ENCODE measurements at regions not wholly inside any gene's neighbourhood (a gene's known extent, or its start where the extent isn't known, plus 50 kb on each side); places are given as distances from the start of the nearest gene placed in this dataset.
"Not testable (repeated sequence)": the region's sequence is repeated elsewhere in the genome, so short reads cannot be mapped to it uniquely, and the experiment has no call there.

- not testable (repeated sequence) for DNase-seq (ENCODE audit: low read depth in 2 of 2)
Observed at GRCh38 chr7:81437160-81437559, 332.7 kb downstream of the HGF start.

GRCh38 chr7:81433692-81434331, 336.0 kb downstream of the HGF start:
- DNase-seq (ENCODE audit: low read depth in 2 of 2): no peak

GRCh38 chr7:81433206-81433605, 336.6 kb downstream of the HGF start:
- no peak for DNase-seq (ENCODE audit: low read depth in 2 of 2)

DNA sequence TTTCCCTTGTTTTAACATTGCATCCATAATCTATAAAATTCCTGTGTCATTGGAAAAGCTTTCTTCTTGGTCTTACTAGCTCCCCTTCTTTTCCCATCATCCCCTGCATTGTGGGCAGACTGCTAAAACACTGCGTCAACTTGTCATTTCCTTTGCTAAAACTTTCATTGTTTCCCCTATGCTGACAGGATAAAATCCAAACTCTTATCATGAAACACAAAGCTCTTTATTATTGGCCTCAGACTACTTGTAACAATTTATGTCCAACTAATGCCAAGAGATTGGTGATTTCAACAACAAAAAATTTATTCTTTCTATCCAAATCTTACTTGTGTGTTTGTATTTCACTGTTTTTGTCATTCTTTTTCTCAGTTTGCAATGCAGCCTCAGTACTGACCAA, 339.1 kb downstream of the HGF start:
- DNase-seq (ENCODE audit: low read depth in 2 of 2): peak; percentile 31 to 32

DNA sequence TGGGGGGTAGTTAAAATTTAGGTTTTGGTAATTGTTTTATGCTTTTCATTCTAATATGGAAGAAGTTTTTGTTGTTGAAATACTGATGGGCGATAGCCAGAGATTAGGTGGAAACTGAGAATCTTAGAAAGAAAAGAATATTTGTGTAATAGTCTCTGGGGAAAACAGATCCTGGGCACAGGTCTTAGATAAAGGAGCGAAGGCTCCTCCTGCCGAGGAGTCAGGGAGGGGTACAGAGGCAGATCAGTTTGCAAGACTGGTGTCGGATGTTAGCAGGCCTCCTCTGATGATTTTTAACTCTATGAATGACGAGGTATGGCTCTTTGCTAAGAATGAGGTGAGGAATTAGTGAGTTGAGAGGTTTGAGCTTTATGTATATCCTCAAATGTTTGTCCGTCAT, 339.7 kb downstream of the HGF start:
- no peak for DNase-seq (ENCODE audit: low read depth in 2 of 2)

DNA sequence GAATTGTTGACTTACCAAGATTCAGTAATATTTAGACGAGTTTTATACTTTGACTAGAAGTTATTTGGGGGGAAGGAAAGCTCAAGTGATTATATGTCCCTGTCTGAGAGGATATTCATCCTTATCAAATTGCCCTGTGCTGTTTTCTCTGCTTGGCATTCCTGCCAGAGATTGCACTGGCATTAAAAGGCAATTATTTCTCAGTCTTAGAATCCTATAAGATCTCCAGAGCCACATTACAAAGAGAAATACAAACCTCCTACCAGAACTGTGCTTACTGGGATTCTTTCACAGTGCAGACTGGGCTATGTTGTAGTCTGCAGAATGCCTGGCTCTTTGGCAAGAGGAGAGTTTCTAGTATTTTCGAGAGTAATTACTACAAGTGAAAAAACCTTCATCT, 342.4 kb downstream of the HGF start:
- no peak for DNase-seq (ENCODE audit: low read depth in 2 of 2)

- no peak for DNase-seq (ENCODE audit: low read depth in 2 of 2)
Observed at GRCh38 chr7:81420526-81421226, 349.2 kb downstream of the HGF start.

DNA sequence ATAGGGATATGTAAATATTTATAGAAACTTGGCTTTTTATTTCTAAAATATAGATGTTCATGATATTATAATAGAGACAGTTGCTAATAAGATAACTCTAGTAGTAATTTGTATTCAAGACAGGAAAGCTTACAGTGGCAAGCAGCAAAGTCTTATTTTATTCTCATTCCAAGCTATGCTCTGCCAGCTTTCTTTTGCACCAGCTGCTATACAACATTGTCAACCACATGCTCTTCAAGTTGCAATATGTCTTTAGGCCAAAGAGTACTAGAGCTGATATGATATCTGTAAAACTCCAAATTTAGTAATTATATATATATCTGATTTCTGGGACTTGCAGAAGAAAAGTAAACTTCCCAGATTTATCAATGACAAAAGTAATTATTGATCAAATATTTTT, 350.1 kb downstream of the HGF start:
- no peak for DNase-seq (ENCODE audit: low read depth in 2 of 2)

GRCh38 chr7:81416659-81417058, 353.2 kb downstream of the HGF start:
- no peak for DNase-seq (ENCODE audit: low read depth in 2 of 2)

DNA sequence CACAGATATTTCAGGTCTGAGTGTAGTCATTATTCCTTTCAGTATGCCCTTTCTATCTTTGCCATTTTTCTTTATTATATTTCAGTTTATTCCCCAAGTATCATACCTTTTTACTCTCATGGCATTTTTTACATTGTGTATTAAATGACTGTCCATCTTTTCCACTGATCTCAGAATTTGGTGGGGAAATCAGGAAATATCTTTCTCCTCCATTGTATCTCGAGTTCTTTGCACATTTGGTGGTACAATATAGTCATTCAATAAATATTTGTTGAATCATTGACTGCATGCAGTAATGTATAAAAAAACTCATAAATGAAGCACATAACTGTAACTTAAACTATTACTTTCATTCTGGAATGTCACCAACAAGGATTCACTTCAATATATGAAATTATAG, 354.7 kb downstream of the HGF start:
- DNase-seq (ENCODE audit: low read depth in 2 of 2): peak in 1 of 2 donors; percentile 43

- no peak for DNase-seq (ENCODE audit: low read depth in 2 of 2)
Observed at GRCh38 chr7:81414411-81414810, 355.4 kb downstream of the HGF start.

DNA sequence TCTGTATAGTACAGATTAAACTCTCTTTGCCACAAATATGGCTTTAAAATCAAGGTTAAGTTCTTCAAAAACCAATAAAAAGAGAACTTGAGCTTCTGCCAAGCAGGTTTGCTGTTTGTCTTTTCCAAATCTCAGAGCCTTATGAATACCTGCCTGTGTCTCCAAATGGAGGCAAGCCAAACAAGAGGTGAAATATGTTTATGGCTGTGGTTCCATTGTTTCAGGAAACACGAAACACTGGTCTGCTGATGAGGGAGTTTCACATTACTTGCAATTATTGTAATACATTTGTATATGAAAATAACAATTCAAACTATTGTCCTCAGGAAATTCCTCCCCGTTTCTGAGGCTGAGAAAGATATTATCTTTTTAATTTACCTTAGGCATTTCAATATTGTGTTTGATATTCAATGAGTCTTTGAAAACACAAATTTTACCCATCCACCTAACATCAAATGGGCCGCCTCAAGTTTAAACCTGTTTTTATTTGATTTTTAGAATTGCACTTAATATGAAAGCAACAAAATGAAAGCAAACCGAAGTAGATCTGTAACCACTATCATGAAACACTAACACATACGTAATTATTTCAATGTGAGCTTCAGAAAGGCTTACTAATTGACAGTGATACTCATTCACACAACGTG, 359.3 kb downstream of the HGF start:
- DNase-seq (ENCODE audit: low read depth in 2 of 2): peak; percentile 21 to 76

DNA sequence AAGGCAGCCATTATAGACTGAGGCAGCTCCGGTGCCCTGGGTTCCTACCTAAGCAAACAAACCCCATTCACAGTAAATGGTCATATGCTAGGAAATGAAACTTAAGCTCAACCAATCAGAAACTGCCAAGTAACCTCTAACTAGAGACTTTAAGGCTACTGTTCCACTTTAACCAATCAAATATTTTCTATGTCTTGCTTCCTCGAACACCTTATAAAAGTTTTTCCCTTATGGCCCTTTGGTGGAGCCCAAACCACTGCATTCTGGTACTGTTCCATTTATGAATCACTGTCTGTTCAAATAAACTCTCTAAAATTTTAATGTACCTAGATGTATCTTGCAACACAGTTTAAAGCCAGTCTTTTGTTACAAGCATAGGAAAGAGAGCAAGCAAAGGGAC, 361.1 kb downstream of the HGF start:
- no peak for DNase-seq (ENCODE audit: low read depth in 2 of 2)

- no peak for DNase-seq (ENCODE audit: low read depth in 2 of 2)
Observed at GRCh38 chr7:81407094-81407493, 362.8 kb downstream of the HGF start.

GRCh38 chr7:81404669-81405068, 365.2 kb downstream of the HGF start:
- DNase-seq (ENCODE audit: low read depth in 2 of 2): no peak

DNA sequence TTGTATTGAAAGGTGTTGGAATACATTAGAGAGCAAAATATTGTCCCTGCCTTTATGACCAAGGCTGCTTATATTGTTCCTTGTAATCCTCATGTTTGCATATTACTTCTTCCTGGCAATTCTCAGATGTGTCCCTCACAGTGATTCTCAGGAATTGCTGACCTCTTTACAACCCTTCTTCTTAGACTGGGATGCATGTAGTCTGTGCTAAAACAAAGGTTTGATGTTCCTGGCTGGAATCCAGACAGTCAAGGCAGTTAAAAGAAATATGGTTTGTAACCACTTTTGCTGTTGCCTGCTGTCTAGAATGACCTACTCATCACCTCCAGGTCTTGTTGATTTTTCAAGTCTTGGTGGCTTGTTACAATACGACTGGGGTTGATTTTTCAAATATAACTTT, 367.6 kb downstream of the HGF start:
- peak in 1 of 2 donors; percentile 16 for DNase-seq (ENCODE audit: low read depth in 2 of 2)

DNA sequence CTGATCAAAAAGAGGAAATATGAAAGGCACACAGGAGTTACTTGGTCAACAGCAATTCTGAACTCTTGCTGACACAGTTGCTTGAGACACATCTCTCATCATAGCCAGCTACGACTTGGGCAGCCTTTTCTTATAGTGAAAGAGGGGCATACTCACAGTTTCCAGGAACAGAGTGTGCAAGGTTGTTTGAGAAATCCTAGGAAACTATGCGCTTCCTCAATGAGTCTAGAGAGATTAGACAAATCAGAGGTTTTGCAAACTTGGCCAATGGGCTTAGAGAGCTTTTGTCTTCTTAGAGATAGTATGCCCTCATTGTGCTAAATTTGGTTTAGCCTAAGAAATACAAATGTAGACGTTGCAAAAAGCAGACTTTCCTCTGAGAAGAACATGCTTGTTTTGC, 370.4 kb downstream of the HGF start:
- DNase-seq (ENCODE audit: low read depth in 2 of 2): no peak

- DNase-seq (ENCODE audit: low read depth in 2 of 2): no peak
Observed at GRCh38 chr7:81394029-81394428, 375.8 kb downstream of the HGF start.

DNA sequence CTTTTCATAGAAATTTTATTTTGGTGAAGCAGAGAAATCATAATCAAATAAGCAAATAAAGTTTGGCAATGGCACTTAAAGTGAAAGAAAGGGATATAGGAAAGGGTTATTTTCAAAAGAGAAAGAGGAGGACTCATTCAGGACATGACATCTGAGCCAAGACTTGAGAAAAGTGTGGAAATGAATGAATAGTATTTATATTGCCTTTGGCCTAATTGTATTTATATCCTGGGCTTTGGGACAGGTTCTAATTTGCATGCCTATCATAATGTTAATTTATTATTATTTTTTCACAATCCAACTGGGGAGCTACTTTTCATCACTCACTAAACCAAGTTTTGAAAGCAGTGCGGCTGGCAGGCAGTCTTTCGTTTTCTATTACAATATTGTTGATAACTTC, 376.8 kb downstream of the HGF start:
- DNase-seq (ENCODE audit: low read depth in 2 of 2): no peak

GRCh38 chr7:81385370-81385769, 384.5 kb downstream of the HGF start:
- DNase-seq (ENCODE audit: low read depth in 2 of 2): no peak

GRCh38 chr7:81383846-81384245, 386.0 kb downstream of the HGF start:
- DNase-seq (ENCODE audit: low read depth in 2 of 2): no peak

- DNase-seq (ENCODE audit: low read depth in 2 of 2): not testable (repeated sequence)
Observed at GRCh38 chr7:81374641-81375040, 395.2 kb downstream of the HGF start.

- DNase-seq (ENCODE audit: low read depth in 2 of 2): no peak
Observed at GRCh38 chr7:81370822-81371221, 399.0 kb downstream of the HGF start.

Data from dermis microvascular lymphatic vessel endothelial cell (primary cell).